ELF-1 (cell line): ENCODE measurements at regions not wholly inside any gene's neighbourhood (a gene's known extent, or its start where the extent isn't known, plus 50 kb on each side); places are given as distances from the start of the nearest gene placed in this dataset.
"Not testable (repeated sequence)": the region's sequence is repeated elsewhere in the genome, so short reads cannot be mapped to it uniquely, and the experiment has no call there.

Source experiments
- DNase-seq: peaks from one replicate; pipeline ENCODE4 v3.0.0-alpha.2; 2016; ENCODE audit warnings: low read depth, low spot score

DNA sequence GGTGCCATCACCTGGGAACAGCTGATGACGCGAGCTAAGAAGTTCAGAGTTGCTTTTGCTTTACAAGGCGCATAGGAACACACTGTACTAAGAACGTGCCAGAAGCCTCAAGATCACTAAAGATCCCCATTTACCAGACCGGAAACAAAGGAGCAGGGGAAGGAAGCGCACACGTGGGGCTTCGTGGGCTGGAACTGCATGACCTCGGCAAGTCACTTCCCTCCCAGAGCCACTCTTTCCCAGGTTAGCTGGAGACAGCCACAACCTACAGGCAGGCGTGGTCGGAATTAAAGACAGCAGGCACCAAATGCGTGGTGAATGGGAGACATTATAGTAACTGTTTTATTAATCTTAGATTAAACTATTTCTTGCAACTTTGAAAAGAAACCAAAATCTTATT, 154.9 kb upstream of the IQSEC1 start:
- DNase-seq: not testable (repeated sequence)

- no peak for DNase-seq
Observed at GRCh38 chr3:13227315-13228165, 154.3 kb upstream of the IQSEC1 start.

DNA sequence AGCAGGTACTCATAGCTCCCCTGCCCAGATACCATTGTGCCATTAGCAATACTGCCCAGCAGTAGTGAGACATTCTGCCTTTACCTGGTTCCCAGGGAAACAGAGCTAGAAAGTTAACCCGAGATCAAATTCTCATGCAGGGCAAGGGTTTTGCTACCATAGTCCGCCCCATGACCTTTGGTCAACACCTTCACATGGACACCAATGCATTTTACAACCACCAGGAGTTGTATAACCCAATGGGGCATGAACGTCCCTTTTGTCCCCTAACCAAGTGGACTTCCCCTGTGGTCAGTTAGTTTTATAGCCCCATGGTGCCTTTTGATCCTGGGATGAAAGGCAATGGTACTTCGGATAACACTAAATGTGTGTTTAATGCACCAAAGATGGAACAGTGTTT, 151.7 kb upstream of the IQSEC1 start:
- DNase-seq: no peak

DNA sequence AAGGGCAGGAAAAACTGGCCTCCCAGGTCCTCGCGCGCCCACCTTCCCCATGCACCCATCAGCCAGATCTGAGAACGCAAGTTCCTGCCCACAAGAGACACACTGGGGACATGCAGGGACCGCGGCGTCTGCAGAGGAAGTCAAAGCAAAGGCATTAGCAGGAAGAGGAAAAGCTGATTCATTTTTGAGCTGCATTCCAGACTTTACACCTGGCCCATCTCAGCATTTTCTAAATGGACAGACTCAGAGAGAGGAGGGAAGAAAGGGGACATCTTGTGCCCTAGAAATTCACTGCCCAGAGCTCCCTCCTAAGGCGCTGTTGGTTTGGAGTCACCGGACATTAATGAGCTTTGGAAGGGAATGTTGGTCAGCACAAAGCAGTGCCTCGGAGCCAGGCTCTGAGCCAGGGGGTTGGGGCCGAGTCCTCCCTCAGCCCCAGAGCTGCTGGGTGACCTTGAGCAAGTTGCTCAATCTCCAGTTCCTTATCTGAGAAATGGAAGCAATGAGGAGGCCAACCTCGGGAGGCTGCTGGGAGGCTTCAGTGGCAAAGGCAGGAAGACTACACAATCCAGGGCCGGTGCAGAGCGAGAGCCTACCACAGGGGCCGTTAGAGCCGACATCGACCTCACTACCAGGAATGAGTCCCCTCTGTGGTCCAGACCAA, 150.5 kb upstream of the IQSEC1 start:
- DNase-seq: no peak

DNA sequence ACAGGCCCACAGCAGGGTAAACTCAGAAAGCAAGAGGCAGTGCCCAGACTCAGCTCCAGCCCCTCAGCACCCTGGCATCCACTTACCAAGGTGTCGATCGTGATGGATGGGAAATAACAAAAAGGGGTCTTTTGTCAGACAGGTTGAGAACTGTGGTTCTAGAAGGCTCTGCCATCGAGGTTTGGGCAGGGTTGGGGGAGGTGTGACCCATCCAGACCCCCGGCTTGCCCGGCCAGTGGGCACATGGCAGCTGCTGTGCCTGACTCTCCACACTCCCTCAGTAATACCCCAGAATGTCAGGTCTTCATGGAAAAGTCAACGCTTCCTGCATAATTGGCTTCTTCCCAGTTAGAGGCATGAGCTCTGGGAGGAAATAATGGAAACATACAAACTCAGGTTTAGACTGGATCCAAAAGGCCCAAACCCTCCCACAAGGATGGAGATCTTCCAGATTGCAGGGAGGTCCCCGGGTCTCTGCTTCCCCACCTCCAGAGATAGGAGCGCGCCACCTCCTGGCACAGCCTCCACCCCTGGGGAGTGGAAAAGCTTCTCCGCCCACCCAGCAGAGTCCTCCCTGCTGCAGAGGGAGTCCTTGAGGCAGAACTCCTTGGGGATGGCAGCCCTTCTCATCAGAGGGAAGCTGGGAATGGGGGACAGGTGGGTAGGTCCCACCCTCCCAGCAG, 149.8 kb upstream of the IQSEC1 start:
- DNase-seq: no peak

DNA sequence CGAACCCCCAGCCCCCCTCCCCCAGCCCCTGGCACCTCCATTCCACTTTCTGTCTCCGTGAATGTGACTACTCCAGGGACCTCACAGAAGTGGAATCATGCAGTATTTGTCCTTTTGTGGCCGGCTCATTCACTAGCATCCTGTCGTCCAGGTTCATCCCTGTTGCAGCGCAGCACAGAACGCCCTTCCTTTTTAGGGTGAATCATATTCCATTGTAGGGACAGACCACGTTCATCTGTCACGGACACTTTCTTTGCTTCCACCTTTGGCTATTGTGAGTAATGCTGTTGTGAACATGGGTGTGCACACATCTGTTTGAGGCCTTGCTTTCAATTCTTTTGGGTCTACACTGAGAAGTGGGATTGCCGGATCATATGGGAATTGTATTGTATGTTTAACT, 148.9 kb upstream of the IQSEC1 start:
- DNase-seq: no peak

- DNase-seq: no peak
Observed at GRCh38 chr3:13221491-13222061, 148.3 kb upstream of the IQSEC1 start.

GRCh38 chr3:13220991-13221390, 147.8 kb upstream of the IQSEC1 start:
- DNase-seq: no peak

DNA sequence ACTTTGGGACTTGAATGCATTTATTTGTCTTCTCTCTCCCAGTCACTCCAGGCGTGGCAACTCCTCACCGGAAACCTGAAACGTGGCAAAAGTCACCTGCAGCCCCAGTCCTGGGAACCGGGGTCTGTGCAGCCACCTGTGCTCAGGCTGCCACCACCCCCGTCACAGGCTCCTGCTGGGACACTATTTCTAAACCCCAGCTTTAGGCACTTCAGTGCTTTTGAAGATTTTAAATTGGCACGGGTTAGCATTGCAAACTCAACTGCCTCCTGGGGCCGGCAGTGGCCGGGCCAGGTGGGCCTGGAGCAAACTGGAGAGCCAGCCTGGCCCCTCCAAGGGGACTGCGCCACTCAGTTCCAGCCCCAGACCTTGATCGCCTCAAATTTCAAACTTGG, 146.7 kb upstream of the IQSEC1 start:
- no peak for DNase-seq

DNA sequence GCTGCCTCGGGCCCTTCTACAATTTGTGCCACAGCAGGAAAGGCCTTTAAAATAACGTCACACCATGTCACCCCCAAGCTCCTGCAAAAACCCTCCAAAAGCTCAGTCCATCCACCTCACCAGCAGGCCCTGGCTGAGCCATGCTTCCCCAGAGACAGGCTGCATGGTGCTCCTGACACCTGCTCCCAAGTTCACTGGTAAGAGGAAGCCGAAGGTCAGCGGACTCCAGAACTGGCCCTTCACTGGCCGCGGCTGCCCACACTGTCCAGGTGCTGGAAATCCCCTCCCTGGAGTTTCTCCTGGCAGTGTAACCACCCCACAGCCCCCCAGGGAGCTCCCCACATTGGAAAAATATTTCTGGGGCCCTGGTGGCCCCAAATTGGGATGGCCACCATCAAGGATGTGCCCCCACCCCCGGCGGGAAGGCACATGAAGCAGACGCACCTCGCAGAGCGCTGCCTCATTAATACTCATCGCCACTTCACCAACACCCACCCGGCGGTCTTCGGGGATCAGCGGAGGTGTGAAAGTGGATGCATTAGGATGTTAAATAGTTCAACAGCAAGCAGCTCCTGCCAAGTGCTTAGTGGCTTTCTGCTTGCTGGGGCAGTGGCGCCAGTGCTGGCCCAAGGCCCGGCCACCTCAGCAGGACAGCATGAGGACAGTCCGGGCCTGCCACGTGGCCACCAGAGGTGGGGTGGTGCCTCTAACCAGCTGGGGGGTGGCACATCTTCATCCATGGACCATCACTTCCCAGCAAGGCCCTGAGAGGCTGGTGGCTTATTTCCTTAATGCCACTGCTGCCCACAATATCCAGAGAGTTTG, 146.1 kb upstream of the IQSEC1 start:
- DNase-seq: no peak

GRCh38 chr3:13218541-13218908, 145.3 kb upstream of the IQSEC1 start:
- DNase-seq: no peak

- no peak for DNase-seq
Observed at GRCh38 chr3:13217736-13218540, 144.7 kb upstream of the IQSEC1 start.

- no peak for DNase-seq
Observed at GRCh38 chr3:13217253-13217652, 144.0 kb upstream of the IQSEC1 start.

DNA sequence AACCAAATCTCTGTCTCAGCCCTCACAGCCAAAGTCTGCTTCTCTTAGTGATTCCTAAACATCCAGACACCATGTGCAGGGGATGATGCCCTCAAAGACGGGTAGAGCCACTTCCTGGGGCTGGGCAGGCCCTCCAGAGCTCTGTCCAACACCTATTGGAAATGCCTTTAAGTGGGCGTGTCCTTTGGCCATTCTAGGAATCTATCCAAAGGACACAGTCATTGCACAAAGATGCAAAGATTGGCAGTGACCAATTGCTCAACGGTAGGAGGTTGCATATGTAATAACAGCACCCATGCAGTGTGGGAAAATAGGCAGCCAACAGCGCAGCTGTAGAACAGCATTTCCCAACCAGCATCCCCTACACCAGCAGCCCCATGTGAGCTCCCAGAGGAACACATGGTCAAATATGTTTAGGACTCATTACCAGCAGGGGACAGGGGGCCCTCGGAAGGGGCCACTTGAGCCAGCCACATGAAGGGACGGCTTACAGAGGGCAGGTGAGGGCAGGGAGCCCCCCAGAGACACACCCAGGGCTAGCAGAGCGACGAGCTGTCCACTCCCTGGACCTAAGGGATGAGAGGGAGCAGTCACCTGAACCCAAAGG, 142.8 kb upstream of the IQSEC1 start:
- no peak for DNase-seq

DNA sequence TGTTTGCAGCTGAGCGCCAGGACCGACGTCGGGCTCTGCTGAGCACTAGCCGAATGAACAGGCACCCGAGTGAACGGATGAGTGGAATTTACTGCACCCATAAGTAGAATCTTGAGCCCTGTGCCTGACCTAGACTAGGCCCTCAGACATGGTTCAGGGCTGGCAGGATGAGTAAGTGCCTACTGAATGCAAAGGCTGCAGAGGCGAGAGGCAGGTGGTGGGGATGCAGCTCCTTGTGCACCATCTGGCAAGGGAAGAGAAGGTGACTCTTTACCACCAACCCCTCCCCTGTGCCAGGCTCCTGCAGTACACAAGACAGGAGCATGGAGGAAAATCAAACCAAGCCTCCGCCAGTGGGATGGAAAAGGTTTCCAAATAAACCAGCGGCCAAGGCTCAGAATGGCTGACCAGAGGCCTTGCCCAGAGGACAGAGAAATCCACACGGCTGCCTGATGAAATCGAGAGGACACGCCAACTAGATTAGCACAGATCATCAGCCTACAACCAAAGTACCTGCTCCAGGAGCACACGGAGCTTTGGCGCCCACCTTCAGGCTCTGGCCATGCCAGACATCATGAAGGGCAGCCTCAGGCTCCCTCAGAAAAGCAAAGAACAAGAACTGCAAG, 141.7 kb upstream of the IQSEC1 start:
- DNase-seq: no peak

DNA sequence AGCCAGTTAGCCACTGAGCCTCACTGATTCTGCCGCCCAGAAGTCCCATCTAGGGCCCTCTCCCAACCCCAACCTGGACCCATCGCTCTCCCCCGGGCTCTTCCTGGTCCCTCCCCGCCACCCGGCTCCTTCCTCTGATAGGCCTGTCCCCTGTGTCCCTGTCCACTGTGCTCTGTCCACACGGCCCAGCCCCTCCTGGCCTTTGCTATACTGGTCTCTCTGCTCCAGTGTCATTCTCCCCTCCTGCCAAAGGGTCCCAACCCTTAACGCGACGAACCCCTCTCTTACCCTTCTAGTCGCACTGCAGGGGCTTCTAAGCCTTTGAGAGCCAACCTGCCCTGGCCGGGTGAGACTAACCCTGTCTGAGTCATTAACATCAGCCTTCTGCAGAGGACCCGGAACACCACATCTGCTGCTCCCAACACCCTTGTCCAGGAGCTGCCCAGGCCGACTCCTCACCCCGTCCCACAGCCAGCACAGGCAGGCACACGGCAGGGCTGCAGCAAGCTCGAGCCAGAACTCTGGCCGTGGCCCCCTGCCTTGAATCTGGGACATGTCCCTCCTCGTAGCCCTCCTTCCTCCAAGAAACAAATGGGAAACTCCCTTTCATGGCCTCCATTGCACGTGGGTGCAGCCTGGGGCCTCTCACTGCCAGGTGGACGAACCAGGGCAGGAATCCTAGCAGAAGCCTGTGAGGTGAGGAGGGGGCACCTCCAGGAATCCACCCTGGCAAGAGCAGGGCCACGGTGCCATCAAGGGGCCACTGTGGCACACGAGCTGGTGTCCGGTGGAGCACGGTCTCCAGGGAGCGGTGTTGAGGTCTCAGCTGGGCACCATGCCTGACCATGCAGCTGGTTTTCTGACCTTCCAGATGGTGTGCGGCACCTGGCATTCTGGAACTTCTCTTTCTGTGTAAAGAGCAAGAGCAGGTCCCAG, 140.9 kb upstream of the IQSEC1 start:
- no peak for DNase-seq

GRCh38 chr3:13213490-13213889, 140.3 kb upstream of the IQSEC1 start:
- no peak for DNase-seq

- DNase-seq: no peak
Observed at GRCh38 chr3:13211605-13212210, 138.5 kb upstream of the IQSEC1 start.
